ENCODE measurements at regions not wholly inside any gene's neighbourhood (a gene's known extent, or its start where the extent isn't known, plus 50 kb on each side); places are given as distances from the start of the nearest gene placed in this dataset.
"Not testable (repeated sequence)": the region's sequence is repeated elsewhere in the genome, so short reads cannot be mapped to it uniquely, and the experiment has no call there.

DNA sequence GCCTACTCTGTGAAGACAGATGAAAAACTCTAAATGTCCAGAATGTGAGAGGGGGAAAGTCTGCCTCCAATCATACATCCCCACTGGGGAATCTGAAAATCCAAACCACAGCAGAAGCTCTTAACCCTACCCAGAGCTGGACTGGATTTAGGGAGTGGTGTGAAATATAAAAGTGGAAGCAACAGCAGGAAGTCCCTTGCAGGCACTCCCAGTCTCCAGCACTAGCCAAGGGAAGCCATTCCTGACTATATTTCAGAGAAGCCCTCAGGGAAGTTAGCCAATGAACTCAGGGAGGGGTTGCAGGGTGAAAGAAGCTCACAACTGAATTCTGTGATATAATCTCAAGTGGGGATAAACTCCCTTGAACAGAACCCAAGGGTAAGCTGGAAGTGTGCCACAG lies 51.5 kb downstream of the CRPPA start (continued):
- TF ChIP-seq, protein P1, sequence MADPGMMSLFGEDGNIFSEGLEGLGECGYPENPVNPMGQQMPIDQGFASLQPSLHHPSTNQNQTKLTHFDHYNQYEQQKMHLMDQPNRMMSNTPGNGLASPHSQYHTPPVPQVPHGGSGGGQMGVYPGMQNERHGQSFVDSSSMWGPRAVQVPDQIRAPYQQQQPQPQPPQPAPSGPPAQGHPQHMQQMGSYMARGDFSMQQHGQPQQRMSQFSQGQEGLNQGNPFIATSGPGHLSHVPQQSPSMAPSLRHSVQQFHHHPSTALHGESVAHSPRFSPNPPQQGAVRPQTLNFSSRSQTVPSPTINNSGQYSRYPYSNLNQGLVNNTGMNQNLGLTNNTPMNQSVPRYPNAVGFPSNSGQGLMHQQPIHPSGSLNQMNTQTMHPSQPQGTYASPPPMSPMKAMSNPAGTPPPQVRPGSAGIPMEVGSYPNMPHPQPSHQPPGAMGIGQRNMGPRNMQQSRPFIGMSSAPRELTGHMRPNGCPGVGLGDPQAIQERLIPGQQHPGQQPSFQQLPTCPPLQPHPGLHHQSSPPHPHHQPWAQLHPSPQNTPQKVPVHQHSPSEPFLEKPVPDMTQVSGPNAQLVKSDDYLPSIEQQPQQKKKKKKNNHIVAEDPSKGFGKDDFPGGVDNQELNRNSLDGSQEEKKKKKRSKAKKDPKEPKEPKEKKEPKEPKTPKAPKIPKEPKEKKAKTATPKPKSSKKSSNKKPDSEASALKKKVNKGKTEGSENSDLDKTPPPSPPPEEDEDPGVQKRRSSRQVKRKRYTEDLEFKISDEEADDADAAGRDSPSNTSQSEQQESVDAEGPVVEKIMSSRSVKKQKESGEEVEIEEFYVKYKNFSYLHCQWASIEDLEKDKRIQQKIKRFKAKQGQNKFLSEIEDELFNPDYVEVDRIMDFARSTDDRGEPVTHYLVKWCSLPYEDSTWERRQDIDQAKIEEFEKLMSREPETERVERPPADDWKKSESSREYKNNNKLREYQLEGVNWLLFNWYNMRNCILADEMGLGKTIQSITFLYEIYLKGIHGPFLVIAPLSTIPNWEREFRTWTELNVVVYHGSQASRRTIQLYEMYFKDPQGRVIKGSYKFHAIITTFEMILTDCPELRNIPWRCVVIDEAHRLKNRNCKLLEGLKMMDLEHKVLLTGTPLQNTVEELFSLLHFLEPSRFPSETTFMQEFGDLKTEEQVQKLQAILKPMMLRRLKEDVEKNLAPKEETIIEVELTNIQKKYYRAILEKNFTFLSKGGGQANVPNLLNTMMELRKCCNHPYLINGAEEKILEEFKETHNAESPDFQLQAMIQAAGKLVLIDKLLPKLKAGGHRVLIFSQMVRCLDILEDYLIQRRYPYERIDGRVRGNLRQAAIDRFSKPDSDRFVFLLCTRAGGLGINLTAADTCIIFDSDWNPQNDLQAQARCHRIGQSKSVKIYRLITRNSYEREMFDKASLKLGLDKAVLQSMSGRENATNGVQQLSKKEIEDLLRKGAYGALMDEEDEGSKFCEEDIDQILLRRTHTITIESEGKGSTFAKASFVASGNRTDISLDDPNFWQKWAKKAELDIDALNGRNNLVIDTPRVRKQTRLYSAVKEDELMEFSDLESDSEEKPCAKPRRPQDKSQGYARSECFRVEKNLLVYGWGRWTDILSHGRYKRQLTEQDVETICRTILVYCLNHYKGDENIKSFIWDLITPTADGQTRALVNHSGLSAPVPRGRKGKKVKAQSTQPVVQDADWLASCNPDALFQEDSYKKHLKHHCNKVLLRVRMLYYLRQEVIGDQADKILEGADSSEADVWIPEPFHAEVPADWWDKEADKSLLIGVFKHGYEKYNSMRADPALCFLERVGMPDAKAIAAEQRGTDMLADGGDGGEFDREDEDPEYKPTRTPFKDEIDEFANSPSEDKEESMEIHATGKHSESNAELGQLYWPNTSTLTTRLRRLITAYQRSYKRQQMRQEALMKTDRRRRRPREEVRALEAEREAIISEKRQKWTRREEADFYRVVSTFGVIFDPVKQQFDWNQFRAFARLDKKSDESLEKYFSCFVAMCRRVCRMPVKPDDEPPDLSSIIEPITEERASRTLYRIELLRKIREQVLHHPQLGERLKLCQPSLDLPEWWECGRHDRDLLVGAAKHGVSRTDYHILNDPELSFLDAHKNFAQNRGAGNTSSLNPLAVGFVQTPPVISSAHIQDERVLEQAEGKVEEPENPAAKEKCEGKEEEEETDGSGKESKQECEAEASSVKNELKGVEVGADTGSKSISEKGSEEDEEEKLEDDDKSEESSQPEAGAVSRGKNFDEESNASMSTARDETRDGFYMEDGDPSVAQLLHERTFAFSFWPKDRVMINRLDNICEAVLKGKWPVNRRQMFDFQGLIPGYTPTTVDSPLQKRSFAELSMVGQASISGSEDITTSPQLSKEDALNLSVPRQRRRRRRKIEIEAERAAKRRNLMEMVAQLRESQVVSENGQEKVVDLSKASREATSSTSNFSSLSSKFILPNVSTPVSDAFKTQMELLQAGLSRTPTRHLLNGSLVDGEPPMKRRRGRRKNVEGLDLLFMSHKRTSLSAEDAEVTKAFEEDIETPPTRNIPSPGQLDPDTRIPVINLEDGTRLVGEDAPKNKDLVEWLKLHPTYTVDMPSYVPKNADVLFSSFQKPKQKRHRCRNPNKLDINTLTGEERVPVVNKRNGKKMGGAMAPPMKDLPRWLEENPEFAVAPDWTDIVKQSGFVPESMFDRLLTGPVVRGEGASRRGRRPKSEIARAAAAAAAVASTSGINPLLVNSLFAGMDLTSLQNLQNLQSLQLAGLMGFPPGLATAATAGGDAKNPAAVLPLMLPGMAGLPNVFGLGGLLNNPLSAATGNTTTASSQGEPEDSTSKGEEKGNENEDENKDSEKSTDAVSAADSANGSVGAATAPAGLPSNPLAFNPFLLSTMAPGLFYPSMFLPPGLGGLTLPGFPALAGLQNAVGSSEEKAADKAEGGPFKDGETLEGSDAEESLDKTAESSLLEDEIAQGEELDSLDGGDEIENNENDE (IDR thresholded peaks at IDR 0.05; ENCODE audit: low read depth, low read length), result no peak

DNA sequence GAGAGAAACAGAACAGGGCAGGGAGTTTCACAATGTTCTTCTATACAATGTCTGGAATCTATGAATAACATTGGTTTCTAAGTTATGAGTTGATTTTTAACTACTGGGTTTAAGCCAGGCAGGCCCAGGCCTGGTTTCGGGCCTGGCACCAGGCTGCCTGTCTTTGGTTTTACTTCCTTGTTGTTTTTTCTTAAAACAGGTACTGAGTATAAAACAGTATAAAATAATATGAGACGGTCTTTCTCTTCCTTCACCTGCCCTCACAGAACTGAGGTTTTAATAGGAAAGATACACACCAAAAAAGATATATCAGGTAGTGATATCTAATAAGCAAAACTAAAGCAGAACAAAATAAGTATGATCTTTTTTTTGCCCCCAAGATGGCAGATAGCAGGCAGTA lies 52.0 kb downstream of the CRPPA start:
- H3K27ac ChIP-seq (ENCODE audit: extremely low read depth, low read depth, low read length); H3K79me2 ChIP-seq (ENCODE audit: control insufficient read depth, insufficient read depth, low read length); DNase-seq (ENCODE audit: extremely low read depth in 1 of 4, low spot score in 3 of 4); H3K4me1 ChIP-seq (replicated peaks in 1 of 2; ENCODE audit: control insufficient read depth in 2 of 2, insufficient read depth in 2 of 2, low read length in 2 of 2); ATAC-seq; H3K9me3 ChIP-seq (replicated peaks; ENCODE audit: control insufficient read depth, insufficient read depth, low read depth, low read length); CTCF ChIA-PET (ENCODE audit: low intra/inter-chr PET ratio); FAIRE-seq; BruUV-seq (replicated peaks); H3K4me3 ChIP-seq; H3K9ac ChIP-seq (ENCODE audit: insufficient read depth in 1 of 2, low read depth in 2 of 2, low read length in 2 of 2); H3K4me2 ChIP-seq (ENCODE audit: insufficient read depth, low read length); H3K27me3 ChIP-seq (ENCODE audit: control insufficient read depth in 2 of 2, insufficient read depth in 2 of 2, low read length in 2 of 2); H4K20me1 ChIP-seq (replicated peaks; ENCODE audit: control insufficient read depth, insufficient read depth, low read length); H3K36me3 ChIP-seq (ENCODE audit: control insufficient read depth, insufficient read depth, low read length); POLR2A ChIA-PET; H2AFZ ChIP-seq (ENCODE audit: low read depth, low read length); H3K9me1 ChIP-seq (ENCODE audit: control insufficient read depth, insufficient read depth, low read length); in situ Hi-C loops (cut with MboI); intact Hi-C loops (cut with micrococcal nuclease): not testable (repeated sequence)
- WGBS (ENCODE audit: insufficient coverage, low coverage, missing lambda C conversion rate), result 100% methylated on average over 2 of the region's 2 CpGs
